Stimulated activated CD4-positive, alpha-beta T cell treated with anti-CD3 and anti-CD28 coated beads, Interleukin-12 subunit alpha, Interleukin-12 subunit beta, amount 100 ng/mL, for 48 hours (primary cell): ENCODE measurements at regions not wholly inside any gene's neighbourhood (a gene's known extent, or its start where the extent isn't known, plus 50 kb on each side); places are given as distances from the start of the nearest gene placed in this dataset.

Experiments
- DNase-seq, 3 donors: peaks; one replicate each; pipeline ENCODE4 v3.0.0-alpha.2; 2020; ENCODE audit warnings: low read depth in 2 of 3, low spot score in 1 of 3

DNA sequence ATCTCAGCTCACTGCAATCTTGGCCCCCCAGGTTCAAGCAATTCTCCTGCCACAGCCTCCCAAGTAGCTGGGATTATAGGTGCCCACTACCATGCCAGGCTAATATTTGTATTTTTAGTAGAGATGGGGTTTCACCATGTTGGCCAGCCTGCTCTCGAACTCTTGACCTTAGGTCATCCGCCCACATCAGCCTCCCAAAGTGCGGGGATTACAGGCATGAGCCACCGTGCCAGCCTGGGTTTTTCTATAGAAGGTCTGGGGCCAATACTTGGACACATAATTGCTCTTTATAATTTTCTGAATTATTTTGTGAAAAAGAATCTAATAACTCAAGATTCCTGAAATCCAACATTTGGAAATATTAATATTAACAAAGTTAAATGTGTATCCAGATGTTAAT, 1267.7 kb upstream of the ADGRL4 start:
- no peak for DNase-seq

DNA sequence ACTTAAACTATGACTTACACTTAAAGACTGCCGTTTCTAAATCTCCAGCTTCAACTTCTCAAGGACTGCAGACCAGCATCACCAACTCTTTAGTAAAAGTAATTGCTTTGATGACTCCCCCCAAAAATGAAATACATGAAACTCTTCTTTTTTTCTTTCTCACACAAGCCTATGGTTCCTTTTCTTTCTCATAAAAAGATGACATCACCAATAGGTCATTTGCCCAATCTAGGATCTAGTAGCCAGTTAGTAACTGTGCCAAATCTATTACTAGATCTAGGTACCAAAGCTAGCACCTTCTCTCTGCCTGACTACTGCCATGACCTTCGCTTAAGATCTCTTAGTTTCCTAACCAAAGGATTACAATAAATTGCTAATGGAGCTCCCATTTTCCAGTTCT, 1266.0 kb upstream of the ADGRL4 start:
- DNase-seq: no peak

DNA sequence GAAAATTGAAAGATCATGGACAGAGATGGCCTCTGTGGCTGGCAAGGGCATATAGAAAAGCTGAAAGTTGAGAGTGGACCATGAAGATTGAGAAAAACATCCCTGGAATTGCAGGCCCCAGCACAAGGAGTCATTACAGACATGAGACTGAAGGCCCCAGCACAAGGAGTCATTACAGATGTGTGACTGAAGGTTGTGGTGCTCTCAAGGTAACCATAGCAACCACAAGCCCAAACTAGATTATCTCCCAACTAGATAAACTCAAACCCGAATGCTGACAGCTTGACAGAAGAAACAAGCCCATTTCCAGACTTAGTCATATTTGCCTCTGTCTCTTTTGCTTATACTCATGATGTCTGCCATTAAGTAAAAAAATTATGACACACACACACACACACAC, 1252.1 kb upstream of the ADGRL4 start:
- no peak for DNase-seq

DNA sequence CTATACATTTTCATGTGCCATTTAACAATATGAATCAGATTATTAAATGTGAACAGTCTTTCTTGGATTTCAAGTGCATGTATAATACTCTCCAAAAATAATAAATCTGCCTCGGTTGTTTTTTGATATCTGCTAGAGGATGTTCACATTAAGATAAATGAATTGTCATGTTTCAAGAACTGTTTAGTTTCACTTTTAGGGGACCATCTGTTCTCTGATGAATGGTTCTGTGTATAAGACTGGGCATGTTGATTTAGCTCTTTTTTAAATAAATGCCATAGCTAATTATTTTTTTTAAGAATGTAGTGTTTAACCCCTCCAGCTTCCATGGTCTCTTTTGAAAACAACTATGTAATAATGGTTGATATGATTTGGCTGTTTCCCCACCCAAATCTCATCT, 1245.1 kb upstream of the ADGRL4 start:
- DNase-seq: no peak

DNA sequence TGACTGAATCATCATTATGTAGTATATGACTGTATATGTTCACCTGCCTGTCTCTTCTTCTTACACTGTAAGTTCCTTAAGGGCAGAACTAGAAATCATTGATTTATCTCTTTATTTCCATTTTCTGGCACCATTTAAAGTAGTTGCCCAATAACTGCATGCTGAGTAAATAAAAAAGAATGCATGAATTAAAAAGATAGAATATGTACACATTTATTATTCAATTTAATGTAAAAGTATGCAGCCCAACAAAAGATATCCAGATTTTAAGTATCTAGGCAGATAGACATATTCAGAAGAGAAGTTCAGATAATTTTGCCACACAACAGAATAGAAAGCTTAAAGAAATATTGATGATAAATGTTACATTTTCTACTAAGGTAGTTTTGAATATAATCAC, 1244.6 kb upstream of the ADGRL4 start:
- DNase-seq: no peak

DNA sequence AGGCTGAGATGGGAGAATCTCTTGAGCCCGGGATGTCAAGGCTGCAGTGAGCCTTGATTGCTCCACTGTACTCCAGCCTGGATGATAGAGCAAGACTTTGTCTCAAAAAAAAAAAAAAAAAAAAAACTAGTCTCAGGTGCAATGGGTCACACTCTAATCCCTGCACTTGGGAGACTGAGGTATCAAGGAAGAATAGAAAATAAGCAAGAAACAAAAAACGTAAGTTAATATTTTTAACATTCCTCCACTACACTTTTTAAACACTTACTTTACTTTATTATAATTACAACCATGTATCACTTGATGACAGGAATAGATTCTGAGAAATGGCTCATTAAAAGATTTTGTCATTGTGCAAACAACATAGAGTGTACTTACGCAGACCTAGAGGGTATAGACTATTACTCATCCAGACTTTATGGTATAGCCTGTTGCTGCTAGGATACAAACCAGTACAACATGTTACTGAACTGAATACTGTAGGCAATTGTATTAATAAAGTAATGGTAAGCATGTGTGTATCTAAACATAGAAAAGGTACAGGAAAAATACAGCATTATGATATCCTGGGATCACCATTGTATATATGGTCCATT, 1244.1 kb upstream of the ADGRL4 start:
- DNase-seq: no peak

DNA sequence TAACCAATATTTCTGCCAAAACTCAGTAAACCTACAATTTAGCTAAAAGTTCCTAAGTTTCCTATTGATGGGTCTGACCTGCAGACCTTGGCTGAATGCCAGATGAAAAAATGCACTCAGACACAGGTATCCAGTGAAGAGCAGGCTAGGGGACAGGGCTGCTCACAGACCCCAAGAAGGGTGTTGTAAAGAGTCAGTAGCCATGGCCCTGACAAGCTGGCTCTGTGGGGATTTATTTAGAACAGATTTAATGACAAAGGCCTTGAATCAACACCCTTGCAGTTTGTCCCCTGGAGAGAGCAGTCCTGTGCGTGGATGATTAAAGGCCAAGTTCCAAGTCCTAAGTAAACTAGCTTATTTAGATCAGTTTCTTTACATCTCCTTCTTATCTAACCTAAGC, 1243.2 kb upstream of the ADGRL4 start:
- DNase-seq: no peak

DNA sequence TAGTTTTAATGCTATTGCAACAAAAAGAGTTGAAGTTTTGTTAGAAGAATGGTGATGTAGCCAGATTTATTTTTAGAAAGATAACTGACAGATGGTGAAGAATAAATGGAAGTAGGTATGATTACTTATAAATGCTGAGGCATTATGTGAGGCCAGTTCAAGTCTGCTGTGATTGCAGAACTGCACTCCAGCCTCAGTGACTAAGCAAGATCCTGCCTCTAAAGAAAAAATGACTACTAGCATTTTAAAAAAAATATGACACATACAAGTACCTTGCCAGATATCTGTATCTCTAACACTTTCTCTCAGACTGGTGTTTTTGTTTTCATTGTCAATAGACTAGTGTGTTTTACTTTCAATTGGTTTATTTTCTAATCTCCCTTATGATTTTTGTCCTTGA, 1242.4 kb upstream of the ADGRL4 start:
- DNase-seq: no peak

DNA sequence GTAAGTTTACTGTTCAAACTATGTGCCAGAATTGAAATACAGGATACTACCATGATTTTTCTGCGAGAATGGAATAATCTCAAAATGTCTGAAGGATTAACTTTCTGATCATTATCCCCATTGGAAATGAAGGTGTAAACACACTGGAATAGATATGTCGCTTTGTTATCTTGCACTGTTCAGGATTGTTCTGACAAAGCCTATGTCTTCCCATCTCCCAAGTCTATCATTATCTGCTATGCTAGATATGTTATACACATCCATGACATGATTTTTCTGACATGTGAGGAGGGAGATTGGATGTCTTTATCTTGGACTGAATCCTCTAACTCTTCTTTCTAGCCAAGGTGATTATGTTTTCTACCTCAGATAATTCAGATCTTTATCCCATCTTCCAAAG, 1239.3 kb upstream of the ADGRL4 start:
- DNase-seq: no peak

DNA sequence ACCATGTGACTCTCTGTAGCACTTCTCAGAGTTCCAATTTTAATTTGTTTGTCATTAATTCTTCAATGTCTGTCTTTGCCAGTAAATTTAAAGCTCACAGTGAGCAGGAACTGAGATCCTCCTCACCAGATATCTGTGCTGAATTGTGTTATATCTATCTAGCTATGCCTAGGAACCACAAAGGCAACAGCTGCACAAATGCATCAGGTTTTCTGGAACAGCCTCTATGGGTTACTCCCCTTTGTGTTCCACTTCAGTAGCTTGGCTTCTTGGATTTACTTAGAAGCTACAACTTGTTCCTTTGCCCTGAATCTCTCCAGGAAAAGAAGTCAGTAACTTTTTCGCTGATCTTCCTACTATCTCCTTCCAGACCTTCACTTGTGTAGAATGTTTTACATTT, 1237.8 kb upstream of the ADGRL4 start:
- no peak for DNase-seq

DNA sequence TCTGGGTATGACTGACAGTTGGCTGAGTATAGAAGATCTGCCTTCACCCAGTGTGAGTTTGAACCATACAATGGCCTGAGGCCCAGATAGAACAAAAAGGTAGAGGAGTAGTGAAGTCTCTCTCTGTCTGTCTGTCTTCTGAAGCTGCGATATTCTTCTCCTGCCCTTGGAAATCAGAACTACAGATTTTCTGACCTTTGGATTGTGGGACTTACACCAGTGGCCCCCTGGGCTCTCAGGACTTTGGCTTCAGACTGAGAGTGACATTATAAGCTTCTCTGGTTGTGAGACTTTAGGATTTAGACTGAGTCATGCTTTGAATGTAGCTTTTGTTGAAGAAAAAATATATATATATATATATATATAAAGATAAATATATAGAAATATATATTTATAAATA, 1235.0 kb upstream of the ADGRL4 start:
- no peak for DNase-seq

DNA sequence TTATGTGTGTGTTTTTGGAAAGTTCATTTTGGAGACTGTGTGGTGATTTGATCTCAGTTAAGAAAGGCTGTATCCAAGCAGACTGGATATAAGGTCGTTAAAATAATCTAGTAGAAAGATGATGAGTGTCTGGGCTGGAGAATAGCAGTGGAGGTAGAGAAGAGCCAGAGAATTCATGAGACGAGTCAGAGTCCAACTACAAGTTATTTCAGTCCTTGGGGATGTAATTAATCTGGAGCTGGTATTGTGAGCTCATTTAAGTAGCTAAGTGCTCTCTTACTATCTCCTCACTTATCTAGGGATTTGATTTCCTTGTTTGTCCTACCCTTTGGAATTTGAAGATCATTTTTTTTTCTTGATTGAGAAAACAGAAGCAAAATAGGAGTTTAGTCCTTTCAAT, 1219.0 kb upstream of the ADGRL4 start:
- no peak for DNase-seq

DNA sequence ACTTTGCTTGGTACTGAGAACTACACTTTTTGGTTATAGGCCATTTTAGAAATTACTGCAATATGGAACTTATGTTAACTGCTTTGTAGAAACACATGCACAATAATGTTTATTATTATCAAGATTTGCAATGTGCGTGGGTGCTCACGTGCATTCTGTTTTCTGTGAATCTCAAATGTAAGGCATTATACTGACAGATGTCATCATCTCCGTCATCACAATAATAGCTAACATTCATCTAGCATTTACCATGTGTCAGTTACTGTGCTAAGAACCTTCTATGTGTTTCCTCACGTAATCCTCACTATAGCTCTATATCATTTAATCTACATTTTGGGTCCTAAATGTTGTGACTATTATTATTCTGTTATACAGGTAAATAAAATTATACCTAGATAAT, 1214.8 kb upstream of the ADGRL4 start:
- no peak for DNase-seq

DNA sequence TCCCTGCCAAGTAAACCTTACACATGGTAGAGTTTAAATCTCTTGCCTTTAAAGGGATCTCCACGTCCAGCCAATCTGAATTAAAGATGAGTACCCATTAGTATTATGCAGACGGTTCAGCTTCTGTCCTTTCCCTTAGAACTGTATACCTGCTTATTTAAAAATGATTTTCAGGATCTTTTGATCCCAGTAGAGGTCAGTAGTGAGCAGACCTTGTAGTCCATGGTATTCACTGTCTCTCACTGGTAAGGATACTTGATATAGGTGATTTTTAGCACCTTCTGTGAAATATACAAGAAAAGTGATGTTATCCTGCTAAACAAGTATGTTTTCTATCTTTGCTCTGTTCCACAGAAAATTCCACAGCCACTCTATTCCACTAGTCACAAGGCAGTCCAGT, 1211.6 kb upstream of the ADGRL4 start:
- no peak for DNase-seq

DNA sequence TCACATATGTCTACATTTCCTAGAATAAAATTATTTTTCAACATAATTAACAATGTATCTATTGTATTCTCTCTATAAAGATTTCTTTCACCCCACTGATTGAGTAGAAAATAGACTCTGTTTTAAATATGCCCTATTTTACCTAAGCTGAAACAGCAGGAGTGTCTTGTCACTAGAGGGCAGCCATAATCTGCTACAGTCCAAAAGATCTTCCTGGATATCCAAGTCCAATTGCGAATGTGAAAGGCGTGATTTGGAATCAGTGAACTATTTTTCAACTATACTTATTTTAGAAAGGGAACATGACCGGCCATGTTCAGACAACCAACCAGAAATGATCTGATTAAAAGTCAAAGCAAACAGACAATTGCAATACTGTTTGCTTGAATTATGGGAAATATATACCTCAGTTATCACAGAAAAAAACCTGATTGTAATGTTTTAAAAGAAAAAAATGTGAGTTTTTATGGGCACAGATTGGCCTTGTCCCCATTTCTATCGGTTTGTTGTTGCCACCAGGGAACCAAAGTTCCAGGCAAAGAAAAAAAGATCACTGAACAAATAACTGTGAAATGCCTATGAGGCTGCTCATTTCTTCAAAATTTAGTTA, 1211.0 kb upstream of the ADGRL4 start:
- no peak for DNase-seq

DNA sequence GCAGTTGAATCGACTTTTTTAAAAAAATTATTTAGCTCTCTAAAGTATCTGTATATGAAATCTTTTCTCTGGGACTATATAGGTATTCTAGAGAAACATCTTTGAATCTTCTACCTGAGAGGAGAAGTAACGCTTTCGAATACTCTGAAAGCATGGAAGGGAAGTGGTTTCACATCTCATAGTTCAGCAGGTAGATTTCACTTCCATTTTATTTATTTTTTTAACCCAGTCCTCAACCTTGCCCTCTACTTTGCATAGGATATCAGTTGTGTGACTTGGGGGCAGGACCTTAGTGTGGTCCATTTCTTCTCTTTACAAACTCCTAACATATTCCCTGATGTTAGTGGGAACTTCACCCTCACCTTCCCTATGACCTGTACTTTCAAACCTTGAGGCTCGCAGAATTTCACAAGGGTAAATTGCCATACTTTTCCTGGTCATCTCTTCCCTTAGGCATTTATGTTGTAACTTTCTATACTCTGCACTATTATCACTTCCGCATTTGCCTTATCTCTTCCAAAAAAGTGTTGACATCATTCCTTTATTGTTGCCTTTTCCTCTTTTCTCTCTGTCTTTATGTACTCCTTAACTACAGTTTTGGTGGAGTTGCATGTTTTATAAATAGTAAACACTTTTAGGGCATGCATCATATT, 1208.5 kb upstream of the ADGRL4 start:
- DNase-seq: no peak

DNA sequence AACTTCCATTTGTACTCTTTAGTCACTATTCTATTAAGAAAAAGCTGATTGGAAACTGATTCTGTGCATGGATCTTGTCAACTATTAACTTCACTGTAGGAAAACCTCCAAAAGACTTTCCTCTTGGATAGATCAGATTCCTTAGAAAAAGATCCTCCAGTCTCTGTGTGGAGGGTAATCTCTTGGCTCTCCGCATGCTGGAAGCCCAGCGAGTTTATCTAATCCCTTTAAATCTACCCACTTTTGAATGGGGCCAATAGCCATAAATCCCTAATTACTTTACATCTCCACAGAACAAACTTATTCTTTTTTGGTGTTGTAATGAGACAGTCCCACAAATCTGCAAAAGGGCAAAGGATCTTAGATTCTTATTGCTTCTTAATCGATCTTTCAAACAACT, 1206.4 kb upstream of the ADGRL4 start:
- DNase-seq: no peak

DNA sequence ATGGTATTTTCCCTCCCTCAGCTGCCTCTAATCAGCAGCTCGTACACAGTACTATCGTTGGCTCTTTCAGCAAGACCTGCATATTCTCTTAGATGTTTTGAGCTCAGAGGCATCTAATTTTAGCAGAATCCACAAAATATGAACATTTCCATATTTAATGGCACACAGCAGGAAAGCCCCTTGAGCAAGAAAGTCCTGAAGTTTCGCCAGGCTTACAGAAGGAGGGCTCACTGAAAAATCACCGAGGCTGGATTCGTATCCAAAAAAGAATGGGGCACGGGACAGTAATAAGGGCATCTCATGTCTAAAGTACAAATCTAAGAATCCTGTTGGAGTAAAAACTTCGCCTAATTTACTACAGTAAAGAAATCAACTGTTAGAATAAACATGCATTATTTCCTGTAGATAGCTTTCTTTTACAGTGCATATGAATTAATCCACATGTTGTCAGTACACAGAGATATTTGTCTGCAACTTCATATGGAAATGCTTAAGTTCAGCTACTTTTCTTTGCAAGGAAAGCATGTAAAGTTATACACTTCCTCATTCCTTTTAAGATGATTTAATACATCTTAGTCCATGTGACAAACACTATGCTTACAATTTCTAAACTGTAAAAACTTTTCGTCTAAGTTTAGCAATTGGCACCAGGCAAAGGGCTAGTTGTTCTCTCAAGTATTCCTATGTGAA, 1205.3 kb upstream of the ADGRL4 start:
- no peak for DNase-seq

DNA sequence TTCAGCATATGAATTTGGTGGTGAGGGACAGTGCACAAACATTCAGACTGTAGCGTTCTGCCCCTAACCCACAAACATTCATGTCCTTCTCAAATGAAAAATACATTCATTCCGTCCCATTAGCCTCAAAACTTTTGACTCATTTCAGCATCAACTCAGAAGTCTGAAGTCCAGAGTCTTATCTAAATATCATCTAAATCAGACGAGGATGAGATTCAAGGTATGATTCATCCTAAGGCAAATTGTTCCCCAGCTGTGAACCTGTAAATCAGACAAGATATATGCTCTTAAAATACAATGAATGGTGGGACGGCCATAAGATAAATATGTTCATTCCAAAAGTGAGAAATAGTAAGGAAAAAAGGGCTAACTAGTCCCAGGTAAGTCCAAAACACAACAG, 1195.6 kb upstream of the ADGRL4 start:
- no peak for DNase-seq

DNA sequence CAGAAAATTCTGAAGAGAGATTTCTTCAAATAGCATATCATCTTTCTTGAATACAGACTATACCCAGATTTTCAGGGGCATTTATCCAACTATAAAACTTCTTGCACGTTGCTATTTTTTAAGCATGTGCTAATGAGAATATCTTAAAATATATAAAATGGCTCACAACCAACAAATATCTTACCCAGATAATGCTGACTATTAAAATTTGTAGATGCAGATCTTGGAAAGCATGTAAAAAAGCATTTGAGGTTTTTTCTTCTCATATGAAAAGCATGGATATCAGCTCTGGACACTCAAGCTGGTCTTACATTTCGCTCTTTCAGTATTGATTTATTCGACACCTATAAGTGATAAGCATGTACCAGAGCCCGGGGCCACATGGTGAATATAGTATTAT, 1187.7 kb upstream of the ADGRL4 start:
- DNase-seq: no peak

DNA sequence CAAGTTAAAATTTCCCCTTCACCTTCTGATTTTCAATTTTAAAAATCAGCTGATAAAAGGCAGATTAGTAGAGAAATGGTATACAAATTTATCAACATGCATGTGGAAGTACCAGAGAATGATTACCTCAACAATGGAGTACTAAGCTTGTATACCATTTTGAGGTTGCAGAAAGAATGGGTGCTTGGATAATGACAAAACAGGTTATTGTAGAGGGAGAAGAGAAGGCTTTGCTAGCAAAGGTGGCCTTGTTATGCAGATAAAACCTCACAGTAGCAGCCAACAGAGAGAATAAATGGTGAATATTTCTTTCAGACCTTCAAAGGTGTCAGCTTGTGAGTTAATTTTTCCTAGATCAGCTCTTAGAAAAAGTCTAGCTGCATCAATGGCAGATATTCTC, 1174.9 kb upstream of the ADGRL4 start:
- no peak for DNase-seq

DNA sequence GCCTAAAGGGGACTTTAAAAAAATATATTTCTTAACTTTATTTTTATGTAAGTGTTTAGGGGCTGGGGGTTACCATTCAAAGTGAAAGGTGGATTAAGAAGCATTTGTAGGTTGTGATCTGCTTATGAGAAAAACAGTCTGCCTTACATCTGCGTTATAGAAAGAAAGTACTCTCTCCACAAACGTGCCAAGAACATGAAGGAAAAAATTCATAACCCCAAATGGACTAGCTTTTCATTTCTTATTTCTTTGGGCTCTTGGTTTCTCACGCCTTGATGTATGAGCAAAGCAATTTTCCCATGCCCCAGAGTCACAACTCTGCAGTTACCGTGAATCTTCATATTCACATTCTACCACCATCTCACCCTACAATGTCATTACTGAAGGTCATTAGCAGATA, 1165.1 kb upstream of the ADGRL4 start:
- DNase-seq: no peak
